Chondrocyte (in vitro differentiated cells): ENCODE measurements at regions not wholly inside any gene's neighbourhood (a gene's known extent, or its start where the extent isn't known, plus 50 kb on each side); places are given as distances from the start of the nearest gene placed in this dataset.
A peak's percentile ranks its signal among the peaks of the same experiment; 100 is the strongest.

Source experiments
- DNase-seq: peaks from one replicate; pipeline ENCODE4 v3.0.0; 2021; ENCODE audit warnings: mixed read lengths, low spot score
- H3K27ac Mint-ChIP-seq: one replicate; pipeline ENCODE4 v1.8.0; 2021; ENCODE audit warnings: mild to moderate bottlenecking, moderate library complexity, mixed read lengths; ENCODE audit not compliant: unreplicated experiment
- H3K27me3 Mint-ChIP-seq: 2 replicates; pipeline ENCODE4 v1.8.0; 2021; ENCODE audit warnings: low read depth, mixed read lengths
- H3K36me3 Mint-ChIP-seq: 2 replicates; pipeline ENCODE4 v1.8.0; 2021; ENCODE audit warnings: low read depth, mixed read lengths
- H3K4me1 Mint-ChIP-seq: 2 replicates; pipeline ENCODE4 v1.8.0; 2021; ENCODE audit warnings: low read depth, mild to moderate bottlenecking, mixed read lengths
- H3K4me3 Mint-ChIP-seq: one replicate; pipeline ENCODE4 v1.8.0; 2021; ENCODE audit warnings: mild to moderate bottlenecking, moderate library complexity, mixed read lengths; ENCODE audit not compliant: unreplicated experiment
- H3K9me3 Mint-ChIP-seq: 2 replicates; pipeline ENCODE4 v1.8.0; 2021; ENCODE audit warnings: low read depth, mixed read lengths
- CTCF ChIP-seq: fragments of 200-600 bp; sonication (generic); IDR thresholded peaks from 2 replicates; pipeline ENCODE4 v1.5.0; 2021; ENCODE audit warnings: antibody characterized with exemption, mild to moderate bottlenecking, moderate library complexity

GRCh38 chr6:148271711-148272439, 70.8 kb upstream of the SASH1 start:
- peaks cover 2% of the 10 kb centered on the region for H3K36me3 Mint-ChIP-seq
- no peak for DNase-seq
- H3K27me3 Mint-ChIP-seq = no peaks in the 10 kb centered on the region
- H3K4me3 Mint-ChIP-seq = peak overlapping the region; percentile 76
- H3K9me3 Mint-ChIP-seq = no peaks in the 10 kb centered on the region
- H3K27ac Mint-ChIP-seq = peak overlapping the region; percentile 95
- TF ChIP-seq CTCF = no peak
- H3K4me1 Mint-ChIP-seq = peaks cover 76% of the 10 kb centered on the region

DNA sequence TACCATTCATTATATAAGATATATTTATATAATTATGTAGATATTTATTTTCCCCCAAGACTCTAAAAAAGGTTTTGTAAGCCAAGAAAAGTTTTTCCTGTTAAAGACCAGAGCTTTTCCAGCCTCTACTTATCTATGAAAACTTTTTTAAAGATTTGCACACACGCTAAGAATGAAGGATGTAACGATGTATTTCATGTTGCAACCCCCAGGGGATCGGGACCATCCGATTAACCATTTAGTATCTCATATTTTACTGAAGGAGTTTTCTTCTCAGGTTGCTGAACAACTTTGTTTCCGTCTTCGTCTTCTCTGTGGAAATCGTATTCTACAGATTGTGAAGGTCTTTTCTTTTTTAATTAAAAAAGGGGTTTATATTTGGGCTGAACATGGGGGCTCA, 70.0 kb upstream of the SASH1 start:
- Mint-ChIP-seq H3K4me1 (peaks cover 72% of the 10 kb centered on the region), H3K9me3 (no peaks in the 10 kb centered on the region), H3K27me3 (no peaks in the 10 kb centered on the region), H3K27ac (peak overlapping the region; percentile 95), H3K4me3 (peak overlapping the region; percentile 76), H3K36me3 (peaks cover 2% of the 10 kb centered on the region)
- TF ChIP-seq CTCF = peak; percentile 49
- no peak for DNase-seq

- Mint-ChIP-seq H3K36me3 (peaks cover 2% of the 10 kb centered on the region), H3K4me1 (peaks cover 58% of the 10 kb centered on the region), H3K4me3 (peak overlapping the region; percentile 76), H3K27me3 (no peaks in the 10 kb centered on the region), H3K9me3 (no peaks in the 10 kb centered on the region), H3K27ac (peak overlapping the region; percentile 81)
- no peak for DNase-seq
- TF ChIP-seq CTCF = peak; percentile 41
Measured at GRCh38 chr6:148273962-148274752, 68.5 kb upstream of the SASH1 start.

GRCh38 chr6:148274809-148275208, 67.8 kb upstream of the SASH1 start:
- Mint-ChIP-seq H3K27me3 (no peaks in the 10 kb centered on the region), H3K9me3 (no peaks in the 10 kb centered on the region), H3K4me1 (peaks cover 54% of the 10 kb centered on the region), H3K4me3 (peak overlapping the region; percentile 32), H3K27ac (peak overlapping the region; percentile 23), H3K36me3 (peaks cover 2% of the 10 kb centered on the region)
- no peak for DNase-seq
- no peak for TF ChIP-seq CTCF

DNA sequence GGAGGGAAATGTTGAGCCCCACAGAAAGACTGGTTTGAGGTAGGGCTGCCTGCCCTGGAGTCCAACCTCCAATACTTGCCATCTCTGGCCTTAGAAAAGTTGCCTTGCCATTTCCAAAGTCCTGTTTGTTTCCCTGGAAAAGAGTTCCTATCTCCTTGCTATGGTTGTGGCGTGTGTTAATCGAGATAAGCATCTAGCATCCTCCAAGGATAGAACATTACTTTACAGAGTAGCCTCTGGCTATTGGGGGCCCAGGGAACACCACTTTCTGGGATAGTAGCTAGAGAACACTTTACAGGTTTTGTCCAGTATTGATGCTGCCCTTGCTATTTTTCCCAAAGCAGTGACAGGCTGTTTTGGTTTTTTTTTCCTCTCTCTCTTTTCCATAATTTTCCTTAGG, 57.4 kb upstream of the SASH1 start:
- Mint-ChIP-seq H3K27ac (no peak overlapping the region), H3K36me3 (peaks cover 11% of the 10 kb centered on the region), H3K27me3 (no peaks in the 10 kb centered on the region), H3K9me3 (no peaks in the 10 kb centered on the region), H3K4me1 (peaks cover 15% of the 10 kb centered on the region), H3K4me3 (no peak overlapping the region)
- no peak for DNase-seq
- no peak for TF ChIP-seq CTCF
